Right kidney (tissue), 1 donor: ENCODE measurements at regions not wholly inside any gene's neighbourhood (a gene's known extent, or its start where the extent isn't known, plus 50 kb on each side); places are given as distances from the start of the nearest gene placed in this dataset.
"Not testable (repeated sequence)": the region's sequence is repeated elsewhere in the genome, so short reads cannot be mapped to it uniquely, and the experiment has no call there.

ENCODE experiments used
- DNase-seq: peaks from one replicate; pipeline ENCODE4 v3.0.0-alpha.2; 2016

DNA sequence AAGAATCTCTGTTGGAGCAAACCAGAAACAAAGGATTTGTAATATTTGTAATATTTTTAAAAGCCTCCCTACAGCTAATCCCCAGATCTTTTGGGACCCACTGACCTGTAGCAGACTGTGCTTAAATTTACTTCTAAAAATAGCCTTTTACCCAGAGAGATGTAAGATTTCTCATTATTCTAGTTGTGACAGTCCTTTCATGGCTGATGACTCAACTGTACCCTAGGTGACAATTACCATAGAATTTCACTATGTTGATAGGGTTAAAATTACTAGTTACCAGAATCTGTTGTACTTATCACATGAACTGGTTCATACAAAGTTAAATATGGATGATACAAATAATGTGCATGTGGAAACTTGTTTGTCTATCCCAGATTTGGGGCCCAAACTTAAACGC lies 543.9 kb upstream of the SEMA6A start:
- DNase-seq, result no peak

DNA sequence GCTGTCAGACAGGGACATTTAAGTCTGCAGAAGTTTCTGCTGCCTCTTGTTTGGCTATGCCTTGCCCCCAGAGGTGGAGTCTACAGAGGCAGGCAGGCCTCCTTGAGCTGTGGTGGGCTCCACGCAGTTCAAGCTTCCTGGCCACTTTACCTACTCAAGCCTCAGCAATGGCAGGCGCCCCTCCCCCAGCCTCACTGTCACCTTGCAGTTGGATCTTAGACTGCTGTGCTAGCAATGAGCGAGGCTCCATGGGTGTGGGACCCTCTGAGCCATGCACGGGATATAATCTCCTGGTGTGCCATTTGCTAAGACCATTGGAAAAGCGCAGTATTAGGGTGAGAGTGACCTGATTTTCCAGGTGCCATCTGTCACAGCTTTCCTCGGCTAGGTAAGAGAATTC lies 542.7 kb upstream of the SEMA6A start:
- not testable (repeated sequence) for DNase-seq

DNA sequence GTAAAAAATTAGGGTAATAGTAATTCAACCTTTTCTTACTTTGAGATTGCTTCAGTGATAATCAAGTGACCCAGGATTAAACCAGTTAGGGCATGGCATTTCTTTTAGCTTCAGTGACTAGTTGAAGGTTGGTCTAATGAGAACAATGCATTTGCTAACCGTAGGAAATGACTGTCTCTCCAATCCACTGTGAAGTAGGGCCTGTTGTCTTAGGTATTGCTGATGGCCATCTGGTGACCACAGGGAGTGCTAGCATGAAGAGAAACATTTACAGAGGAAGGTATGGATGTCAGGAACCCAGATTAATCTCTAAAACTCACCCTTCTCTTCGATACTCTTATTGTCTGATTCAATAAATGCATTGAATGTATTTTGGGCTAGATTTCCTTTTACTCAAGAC lies 535.9 kb upstream of the SEMA6A start:
- DNase-seq, result no peak

DNA sequence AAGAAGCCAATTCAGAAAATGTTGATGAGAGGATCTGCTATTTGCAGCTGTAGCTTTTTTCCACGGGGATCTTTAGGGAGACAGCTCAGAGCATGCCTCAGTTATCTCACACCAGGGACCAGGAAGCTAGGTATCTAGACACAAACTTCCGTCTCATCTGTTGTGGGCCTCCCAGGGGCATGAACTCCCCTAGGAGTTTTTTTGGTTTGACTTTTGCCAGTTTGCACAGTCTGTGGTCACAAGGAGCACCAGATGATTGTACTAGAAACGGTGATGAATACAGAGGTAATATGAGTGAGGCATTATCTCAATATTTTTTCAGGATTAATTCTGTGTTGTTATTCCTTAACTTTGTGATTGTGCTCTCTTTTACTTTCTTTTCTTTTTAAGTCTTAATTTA lies 533.2 kb upstream of the SEMA6A start:
- no peak for DNase-seq

DNA sequence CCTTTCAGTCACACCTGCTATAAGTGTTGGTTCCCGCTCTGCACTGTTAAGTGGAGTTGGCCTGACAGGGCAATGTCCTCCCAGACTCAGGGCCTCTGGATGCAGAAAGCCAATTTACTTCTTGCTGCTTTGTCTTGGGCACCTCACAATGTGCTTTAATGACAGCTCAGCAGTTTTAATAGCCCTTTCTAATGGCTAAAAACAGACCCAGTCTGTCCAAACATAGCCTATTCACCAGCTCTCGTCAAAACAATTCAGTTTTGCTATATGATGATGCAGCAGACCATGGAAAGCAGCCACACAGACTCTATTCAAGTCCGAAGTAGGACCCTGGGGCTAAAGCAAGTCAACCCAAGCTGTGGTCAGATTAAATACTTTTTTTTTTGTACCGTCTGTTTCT lies 529.1 kb upstream of the SEMA6A start:
- no peak for DNase-seq

DNA sequence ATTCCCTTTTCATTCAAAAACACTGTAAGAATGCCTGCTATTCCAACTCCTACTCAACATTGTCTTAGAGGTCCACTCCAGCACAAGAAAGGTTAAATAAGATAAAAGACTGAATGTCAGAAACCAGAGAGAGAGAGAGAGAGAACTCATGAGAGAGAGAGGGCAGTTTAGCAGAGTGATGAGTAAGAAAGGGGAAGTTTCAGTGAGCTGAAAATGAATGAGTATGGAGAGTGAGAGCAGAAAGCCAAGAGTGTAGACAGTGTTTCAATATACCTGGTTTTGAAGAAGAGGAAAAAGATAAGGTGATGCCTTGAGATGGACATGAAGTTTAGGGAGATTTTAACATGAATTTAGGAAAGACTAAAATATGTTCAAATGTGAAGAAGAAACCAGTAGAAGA lies 528.0 kb upstream of the SEMA6A start:
- no peak for DNase-seq

DNA sequence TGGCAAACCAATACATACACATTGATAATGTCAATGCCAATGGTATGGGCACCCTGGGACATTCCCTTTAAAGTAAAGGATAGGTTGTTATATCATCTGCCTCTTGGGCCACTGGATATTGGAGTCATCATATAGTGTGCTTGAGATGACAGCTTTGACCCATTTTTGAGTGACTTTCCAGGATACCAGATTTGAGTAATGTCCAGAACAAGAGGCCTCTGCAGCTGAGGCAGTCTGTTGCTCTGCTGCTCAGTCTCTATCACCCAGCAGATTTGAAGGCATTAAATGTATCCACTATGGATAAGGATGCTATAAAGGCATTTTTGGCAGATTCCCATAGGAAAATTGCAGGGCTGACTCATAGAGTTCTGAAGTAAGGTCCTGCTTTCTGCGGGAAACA lies 525.6 kb upstream of the SEMA6A start:
- no peak for DNase-seq

DNA sequence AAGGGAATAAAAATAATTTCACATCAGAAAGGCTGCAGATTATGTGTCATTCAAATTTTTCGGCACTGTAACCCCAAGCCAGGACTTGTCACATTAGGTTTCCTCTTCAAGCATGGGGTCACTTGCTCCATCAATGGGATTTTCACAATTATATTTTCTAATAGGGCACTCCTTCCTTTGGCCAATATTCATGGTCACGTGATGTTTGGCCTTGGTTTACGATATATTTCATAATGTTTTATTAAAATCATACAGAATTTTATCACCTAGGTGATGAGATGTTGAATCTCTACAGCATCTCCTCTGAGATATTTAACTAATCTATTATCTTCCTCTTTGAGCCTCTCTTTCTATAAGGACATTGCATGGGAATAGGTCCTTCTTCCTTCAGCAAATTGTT lies 523.5 kb upstream of the SEMA6A start:
- DNase-seq, result no peak

DNA sequence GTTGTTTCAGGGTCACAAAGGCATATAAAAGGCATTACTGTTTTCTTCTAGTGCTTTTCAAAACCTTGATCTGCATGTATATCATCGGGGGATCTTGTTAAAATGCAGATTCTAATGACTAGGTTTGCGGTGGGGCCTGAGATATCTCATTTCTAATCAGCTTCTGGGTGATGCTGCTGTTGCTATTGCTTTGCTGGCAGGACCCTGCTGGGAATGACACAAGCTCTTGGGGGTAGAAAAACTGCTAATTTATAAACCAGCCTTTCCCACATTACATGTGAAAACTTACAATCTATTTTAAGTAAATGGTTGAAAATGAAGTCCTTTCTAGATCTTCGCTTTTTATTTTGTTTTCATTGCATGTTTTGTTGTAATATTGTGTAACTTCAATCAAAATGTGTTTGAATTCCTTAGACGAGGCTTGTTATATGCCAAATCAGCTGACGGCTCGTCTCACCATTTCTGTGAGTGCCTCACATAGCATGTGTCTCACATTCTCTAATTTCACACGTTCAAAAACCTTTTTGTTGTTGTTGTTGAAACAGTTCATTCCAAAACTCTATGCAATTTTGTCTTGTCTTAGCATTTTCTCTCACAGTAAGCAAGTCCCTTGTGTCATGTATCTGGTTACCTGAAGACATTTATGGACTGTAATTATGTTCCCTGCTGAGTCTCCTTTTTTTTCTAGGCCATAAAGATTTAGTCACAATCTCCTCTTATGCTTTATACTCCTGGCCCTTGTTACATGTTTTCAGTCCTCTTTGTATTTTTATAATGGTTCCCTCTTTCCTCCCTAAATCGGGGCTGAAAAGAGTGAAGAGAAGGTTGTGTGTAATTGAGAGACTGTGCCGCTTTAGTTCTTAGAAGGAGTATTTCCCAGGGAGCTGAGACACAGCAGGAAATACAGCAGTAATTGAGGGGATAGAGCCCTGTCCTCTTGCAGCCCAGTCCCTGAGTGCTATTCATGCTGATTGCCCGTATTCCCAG lies 521.0 kb upstream of the SEMA6A start:
- DNase-seq, result no peak

DNA sequence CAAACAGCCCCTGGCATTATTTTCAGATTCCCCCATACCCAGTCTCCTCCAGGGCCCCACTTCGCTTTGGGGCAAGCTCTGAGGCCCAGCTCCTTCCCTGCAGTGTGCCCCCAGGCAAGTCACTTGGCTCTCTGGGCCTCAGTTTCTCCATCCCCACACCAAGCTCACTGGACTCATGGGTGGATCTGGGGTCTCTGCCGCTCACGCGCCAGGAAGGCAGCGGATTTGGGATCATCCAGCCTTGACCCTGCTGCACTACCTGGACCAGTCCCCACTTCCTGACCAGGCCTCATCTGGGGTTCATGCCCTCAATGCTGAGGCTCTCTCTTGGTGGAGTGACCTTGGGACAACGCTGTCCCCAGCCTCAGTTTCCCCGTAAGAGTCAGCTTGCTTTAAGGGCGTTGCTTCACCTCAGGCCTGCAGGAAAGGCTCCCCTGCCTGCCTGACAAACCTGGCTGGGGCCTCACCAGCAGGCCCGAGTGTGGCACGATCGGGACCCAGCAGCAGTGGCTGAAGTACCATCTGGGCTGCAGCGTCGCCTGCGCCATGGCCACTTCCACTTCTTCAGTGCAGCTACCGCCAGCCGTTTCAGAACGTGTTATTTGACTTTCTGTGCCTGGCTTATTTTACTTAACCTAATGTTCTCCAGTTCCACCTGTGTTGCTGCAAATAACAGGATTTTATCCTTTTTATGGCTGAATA lies 519.6 kb upstream of the SEMA6A start:
- no peak for DNase-seq

DNA sequence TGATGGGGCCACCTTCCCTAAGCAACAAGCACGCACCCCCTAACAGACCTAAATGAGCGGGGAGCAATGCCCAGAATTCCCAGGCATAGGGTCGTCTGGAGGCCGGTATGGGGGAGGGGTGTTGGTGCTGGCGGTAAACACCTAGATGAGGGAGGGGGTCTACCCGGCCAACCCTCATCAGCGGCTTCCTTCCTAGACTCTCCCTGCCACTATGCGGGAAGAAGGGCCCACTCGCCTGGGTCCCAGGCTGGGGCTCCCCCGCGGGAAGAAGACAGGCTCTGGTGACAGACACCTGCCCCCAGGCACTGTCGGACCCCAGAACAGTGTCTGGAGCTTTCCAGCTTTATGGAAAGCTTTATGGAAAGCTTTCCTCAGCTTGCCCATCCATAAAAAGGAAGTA lies 519.0 kb upstream of the SEMA6A start:
- no peak for DNase-seq

DNA sequence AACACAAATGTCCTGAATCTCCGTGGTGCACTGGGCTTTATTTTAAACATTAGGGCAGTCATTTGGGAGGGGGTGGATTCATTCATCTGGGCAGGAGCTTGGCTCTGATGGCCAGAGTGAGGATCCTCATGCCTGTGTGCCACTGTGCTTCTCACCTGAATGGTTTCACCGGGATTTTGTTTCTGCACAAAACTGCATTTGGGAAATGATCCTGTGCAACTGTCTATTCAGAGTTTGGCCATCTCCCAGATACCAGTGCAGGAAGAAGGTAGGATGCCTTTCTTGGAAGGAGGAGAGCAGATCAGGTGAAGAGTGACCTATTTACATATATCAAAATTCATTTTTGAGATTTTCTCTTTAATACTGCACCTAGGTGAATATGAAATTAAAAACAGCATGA lies 514.4 kb upstream of the SEMA6A start:
- DNase-seq, result no peak

DNA sequence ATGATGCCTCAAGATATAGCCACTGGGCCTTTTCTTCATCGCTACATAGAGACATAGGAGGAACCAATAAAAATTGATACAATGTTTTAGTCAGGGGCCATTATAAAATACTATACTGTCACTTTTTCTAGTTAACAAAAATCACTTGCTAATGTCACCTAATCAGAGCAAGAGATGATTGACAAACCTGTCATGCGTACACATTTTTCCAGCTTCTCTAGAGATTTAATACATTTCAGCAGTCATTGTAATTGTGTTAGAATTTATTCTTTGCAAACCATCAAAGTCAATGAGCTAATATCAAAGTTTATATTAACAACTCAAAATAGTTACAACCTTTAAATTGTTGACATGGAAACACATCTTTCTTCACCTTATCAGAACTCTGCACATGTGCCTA lies 513.6 kb upstream of the SEMA6A start:
- no peak for DNase-seq

DNA sequence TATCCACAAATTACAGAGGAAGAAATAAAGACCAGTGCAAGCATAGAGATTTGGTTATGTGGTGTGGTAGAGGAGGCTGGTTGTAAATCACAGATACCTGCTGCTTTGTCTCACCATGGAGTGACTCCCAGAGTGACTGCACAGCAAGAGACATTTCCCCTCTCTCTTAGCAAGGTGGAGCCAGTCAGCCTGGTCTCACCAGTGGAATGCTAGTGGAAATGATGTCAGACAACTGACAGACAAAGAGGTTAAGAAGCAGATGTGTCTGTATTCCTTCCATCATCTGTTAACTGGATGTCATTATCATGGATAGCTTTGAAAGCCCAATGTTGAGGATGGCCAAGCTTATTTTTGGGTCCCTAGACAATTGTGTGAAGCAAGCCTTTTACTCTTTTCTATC lies 509.4 kb upstream of the SEMA6A start:
- DNase-seq, result no peak

DNA sequence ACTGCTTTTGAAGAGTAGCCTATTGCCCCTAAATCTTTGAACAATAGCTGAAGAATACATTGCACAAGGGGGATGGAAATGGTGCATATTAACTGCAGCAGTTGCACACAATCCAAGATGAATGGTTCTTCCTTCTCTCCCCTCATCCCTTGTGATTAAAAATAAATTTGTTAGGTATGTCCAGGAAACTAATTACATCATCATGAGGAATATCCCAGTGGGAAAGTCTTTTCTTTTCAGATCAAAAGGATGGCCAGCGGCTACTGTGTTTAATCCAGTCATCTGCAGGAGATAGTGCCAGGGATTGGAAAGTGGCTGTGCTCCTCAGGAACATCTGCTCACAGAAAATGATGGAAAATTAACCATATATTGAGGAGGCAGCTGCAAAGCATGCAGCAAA lies 508.4 kb upstream of the SEMA6A start:
- no peak for DNase-seq

DNA sequence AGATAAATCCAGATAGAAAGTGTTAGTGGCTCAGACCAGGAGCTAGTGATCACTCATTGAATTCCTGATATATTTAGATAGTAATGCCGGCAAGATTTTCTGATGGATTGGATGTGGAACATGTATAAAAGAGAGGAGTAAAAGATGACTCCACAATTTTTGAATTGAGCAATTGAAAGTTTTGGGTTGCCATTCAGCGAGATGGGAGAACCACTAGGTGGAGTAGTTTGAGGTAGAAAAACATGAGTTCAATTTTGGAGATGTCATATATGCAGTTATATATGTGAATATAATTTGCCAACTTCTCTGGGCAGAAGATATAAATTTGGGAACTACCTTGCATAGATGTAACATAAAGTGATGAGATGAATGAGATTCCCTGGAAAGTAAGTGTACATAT lies 502.5 kb upstream of the SEMA6A start:
- no peak for DNase-seq

DNA sequence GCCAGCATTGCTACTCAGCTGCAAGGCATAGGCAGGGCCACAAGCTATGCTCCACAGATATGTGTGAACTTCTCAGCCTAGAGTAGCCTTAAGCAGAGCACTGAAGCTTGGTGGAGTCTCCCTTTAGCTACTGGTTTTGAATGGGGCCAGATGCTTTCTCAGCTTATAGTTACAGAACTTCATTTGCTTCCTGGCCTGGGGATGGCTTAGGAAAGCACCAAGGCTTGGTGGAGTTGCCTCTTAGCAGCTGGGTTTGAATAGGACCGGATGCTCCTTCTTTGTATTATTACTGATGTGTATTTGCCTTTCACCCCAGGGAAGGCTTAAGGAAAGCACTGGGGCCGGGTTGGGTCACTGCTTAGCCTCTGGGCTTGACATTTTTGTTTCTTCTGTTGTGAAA lies 497.8 kb upstream of the SEMA6A start:
- no peak for DNase-seq

DNA sequence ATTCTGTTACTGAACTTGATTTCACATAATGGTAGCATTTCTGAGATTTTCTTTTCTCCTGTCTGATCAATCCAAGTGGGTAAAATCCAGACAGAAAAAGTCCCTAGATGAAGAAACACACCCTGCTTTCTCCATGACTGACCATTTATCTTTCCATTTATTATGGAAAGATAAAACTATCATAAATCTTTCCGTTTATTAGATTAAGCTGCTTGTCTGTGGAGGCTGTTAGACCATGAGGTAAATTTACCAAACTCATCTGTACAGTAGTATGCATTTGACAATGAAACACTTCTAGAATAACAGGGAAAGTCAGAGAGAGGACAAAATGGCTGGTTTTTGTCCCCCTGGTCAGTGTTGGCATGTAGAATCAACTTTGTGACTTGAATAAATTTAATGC lies 491.2 kb upstream of the SEMA6A start:
- no peak for DNase-seq

DNA sequence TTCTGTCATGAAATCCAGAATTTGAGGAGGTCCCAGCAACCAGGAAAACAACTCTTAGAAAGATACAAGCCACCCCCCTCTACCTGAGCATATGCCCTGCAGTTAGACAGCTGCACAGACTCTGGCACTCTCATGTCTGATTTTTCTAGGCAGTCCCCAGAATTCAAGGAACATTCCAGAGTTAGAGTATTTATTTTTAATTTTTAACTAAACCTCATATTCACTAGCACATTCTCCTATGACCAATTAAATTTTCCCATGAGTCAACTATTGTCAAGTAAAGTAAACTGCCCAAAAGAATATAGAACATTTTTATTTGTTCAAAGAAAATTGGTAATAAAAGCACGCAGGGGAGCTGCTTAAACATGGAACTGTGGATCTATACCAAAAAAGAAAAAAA lies 490.5 kb upstream of the SEMA6A start:
- DNase-seq, result no peak

DNA sequence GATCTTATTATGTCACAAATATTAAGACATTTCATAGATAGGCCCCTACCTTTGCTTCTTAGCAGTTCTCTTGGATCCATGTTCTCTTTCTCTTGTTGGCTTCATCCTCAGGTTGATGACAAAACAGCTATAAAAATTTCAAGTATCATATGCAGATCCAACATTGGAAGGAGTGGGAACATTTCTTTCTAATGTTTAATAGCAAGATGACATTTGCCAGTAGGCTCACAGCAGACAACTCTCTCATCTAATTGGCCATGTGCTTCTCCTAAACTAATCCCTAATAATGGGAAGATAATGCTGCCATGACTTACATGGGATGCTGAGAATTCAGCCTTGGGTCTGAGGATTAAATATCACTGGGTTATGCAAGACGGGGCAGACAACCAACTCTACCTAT lies 485.5 kb upstream of the SEMA6A start:
- DNase-seq, result no peak

DNA sequence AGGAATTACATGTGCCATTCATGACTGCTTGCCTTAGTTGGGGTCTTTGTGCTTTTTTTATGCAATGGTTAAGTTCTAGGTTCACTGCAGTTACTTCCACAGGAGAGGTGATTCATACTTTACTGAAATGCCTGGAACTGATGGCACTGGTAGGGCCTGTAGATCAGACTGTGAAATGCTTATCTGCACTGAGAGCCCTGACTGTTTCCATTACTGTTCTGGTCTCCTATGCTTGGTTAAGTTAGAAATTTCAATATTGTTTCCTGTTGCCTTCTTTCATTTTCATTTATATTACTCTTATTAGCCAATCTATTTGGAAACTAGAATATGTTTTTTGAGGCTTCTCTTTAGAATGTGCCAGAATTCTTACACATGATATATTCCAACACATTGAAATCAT lies 484.1 kb upstream of the SEMA6A start:
- no peak for DNase-seq

DNA sequence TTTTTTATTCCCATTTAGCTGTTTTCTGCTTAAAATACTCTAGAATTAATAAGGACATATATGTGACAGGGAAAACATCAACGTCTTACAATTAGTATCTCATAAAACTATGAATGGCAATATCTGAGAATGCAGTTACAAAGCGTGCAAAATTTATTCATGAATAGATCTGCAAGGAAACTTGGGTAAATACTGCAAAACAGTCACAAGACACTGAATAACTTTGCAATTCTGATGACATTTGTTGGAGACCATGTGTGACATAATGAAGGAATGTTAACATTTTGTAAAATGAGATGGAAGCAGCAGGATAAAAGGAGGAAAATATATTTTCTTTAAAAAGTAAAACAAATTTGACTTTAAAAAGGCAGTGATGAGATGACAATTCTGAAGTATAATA lies 480.9 kb upstream of the SEMA6A start:
- DNase-seq, result no peak

DNA sequence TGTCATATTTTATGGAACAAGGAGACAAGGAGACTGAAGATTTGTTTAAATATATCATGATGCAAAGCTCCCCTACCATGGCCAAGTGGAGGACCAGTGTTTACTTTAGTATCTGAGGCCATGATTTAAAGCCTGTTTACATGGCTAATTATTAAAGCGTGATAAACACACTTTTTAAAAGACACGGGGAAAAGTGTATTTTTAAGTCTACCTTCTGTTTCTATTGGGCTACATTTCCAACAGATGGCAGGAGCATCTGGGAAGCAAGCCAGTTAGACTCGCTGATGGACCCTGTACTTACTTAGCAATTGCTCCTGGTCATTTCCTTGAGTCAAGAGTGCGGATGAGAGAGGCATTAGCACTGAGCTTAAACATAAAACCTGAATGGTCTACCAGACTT lies 480.3 kb upstream of the SEMA6A start:
- no peak for DNase-seq

DNA sequence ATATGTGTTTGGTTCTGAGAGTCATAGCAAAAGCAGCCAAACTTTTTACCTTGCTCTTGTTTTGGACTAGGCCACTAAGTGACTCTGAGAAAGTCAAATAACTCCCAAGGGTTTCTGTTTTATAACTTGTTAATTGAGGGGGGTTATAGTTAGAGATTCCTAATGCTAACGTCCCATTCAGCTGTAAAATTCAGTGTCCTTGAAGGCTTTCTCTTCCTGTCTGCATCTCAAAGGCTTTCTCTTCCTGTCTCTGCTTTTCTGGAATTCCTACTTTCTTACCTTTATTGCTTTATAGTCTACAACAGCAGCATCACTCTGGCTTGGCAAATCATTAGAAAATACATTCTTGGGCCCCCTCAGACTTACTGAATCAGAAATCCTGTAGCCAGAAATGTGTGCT lies 479.5 kb upstream of the SEMA6A start:
- no peak for DNase-seq
